GM19025 (cell line): ENCODE measurements at regions not wholly inside any gene's neighbourhood (a gene's known extent, or its start where the extent isn't known, plus 50 kb on each side); places are given as distances from the start of the nearest gene placed in this dataset.
"Not testable (repeated sequence)": the region's sequence is repeated elsewhere in the genome, so short reads cannot be mapped to it uniquely, and the experiment has no call there.

ENCODE experiments used
- ATAC-seq: cut with Tn5 transposase; IDR thresholded peaks from one replicate; pipeline ENCODE4 v1.9.1; 2021; ENCODE audit warnings: mild to moderate bottlenecking, low read depth, moderate library complexity; ENCODE audit not compliant: unreplicated experiment

DNA sequence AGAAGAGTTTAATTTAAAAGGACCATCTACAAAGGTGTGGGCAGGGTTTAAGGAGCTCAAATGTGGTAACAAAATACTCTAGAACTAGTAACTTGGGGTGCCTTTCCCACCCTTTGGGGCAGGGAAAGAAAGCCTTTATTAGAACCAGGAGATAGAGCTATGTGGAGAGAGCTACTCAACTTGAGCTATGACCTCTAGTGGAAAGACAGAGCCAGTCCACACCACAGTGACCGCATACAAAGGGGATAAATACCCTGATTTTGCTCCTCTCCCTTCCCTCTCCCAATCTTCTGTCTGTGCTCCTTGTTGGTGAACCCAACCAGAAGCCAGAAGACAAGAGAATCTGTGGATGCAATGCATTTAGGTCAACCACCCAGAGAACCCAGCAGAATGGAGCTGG lies 54.4 kb upstream of the JAK1 start:
- no peak for ATAC-seq

GRCh38 chr1:65021795-65022194 lies 55.4 kb upstream of the JAK1 start:
- ATAC-seq: no peak

- no peak for ATAC-seq
These were observed 55.9 kb upstream of the JAK1 start for GRCh38 chr1:65022216-65022615.

DNA sequence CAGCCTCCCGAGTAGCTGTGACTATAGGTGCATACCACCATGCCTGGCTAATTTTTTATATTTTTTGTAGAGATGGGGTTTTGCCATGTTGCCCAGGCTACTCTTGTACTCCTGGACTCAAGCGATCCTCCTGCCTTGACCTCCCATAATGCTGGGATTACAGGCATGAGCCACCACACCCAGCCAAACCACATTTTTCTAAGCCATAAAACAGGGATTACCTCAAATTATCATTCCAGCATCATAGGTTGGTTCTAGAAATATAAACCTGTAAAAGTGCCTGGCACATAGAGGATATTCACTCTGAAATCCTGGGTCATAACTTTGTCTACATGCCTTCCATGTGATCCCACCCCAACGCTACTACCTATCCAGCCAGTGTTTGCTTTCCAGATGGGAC lies 59.4 kb upstream of the JAK1 start:
- ATAC-seq: no peak

- no peak for ATAC-seq
These were observed 59.9 kb upstream of the JAK1 start for GRCh38 chr1:65026235-65026634.

GRCh38 chr1:65027666-65028358 lies 61.5 kb upstream of the JAK1 start:
- no peak for ATAC-seq

DNA sequence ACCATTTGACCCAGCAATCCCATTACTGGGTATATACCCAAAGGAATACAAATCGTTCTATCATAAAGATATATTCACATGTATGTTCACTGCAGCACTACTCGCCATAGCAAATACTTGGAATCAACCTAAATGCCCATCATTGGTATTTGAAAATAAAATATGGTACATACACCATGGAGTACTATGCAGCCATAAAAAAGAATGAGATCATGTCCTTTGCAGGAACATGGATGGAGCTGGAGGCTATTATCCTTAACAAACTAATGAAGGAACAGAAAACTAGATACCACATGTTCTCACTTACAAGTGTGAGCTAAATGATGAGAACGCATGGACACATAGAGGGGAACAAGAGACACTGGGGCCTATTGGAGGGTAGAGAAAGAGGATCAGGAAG lies 63.1 kb upstream of the JAK1 start:
- ATAC-seq: not testable (repeated sequence)

DNA sequence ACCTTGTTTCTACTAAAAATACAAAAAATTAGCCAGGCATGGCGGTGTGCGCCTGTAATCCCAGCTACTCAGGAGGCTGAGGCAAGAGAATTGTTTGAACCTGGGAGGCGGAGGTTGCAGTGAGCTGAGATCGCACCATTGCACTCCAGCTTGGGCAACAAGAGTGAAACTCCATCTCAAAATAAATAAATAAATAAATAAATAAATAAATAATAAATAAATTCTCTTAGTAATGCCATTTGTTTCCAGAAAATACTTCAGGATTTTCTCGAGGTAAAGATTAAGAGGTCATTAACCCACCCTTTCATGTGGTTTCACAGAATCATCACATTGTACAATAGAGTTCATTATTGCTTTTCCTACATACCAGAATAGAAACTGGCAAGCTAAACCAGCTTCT lies 68.5 kb upstream of the JAK1 start:
- not testable (repeated sequence) for ATAC-seq

- no peak for ATAC-seq
These were observed 70.3 kb upstream of the JAK1 start for GRCh38 chr1:65036570-65037051.

GRCh38 chr1:65039066-65039465 lies 72.7 kb upstream of the JAK1 start:
- ATAC-seq: no peak

DNA sequence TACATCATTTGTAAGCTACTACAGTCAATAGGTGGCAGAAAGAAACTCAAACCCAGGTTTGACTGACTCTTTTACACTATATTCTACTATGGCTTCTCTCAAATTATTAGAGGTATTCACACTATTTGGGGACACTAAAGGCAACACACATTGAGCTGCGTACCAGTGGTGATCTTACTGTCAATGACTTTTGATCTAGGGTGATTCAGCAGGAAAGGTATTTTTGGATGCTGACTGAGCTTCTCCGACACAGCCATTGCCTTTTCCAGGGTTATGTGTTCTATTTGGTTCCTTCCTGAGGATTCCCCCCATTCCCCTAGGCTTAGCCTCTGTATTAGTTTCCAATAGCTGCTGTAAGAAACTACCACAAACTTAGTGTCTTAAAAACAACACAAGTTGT lies 73.2 kb upstream of the JAK1 start:
- ATAC-seq: no peak

DNA sequence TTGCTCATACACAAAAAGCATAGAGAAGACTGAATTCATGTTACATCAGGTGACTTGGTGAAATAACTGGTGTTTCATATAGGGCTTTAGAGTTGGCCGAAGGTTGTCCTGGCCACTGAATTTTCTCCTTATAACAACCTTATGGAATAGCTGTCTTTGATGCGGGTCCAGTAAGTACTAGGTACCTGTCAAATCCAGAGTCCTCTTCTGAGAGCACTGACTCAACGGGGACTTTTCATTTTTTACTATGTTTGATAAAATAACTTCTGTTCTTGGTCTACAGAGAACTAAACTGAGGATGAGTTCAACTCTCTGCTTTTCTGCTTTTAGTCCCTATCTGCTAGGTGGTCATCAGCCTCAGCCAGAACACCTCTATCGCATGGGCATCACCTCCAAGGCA lies 76.1 kb upstream of the JAK1 start:
- ATAC-seq: no peak

DNA sequence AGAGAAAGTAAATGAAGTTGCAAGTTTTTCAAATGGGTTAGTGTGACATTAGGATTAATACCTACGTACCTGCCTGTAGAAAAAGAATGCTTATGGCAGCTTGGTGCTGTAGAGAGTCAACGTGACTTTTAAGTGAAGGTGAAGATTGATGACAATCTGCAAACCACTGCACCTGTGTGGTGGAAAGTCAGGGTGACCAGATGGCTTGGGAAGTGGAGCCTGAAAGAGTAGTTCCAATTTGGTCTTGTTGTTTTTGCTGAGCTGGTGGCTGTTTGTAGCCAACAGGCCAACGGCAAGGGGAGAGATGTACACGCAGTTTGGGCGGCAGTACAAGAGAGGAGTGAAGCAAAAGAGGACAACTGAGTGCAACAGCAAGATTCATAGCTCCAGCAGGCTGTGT lies 78.1 kb upstream of the JAK1 start:
- no peak for ATAC-seq

DNA sequence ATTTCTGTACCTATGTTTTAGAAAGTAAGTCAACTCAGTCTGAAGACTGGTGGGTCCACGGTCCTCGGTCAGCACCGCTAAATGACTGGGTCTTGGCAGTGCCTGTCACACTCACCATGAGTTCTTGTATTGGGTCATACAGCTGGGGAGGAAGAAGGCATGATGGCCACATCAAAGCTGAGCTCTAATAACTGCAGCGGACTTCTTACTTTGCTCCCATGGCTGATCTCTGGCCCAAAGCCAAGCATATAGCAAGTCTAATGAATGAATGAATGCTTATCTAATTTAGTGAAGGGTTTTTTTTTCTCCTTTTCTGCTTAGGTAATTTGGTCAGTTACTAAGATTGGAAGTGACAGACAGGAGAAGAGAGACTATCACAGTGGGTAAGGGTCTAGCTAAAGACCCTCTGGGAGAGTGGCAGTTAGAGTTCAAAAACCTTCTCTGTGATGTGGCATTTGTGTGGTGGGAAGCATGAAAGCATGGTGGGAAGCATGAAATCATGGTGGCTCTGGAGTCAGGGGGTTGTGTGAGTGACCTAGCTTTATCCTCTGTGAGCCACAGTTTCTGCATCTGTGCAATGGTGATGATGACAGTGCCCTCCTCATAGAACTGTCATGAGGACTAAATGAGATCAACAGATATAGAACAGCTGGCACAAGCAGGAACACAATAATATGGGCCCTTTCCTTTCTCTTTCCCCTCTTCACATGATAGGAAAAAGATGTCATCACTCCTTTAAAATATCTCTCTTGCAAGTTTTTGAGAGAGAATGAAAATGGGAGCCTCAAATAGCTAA lies 78.9 kb upstream of the JAK1 start:
- no peak for ATAC-seq

DNA sequence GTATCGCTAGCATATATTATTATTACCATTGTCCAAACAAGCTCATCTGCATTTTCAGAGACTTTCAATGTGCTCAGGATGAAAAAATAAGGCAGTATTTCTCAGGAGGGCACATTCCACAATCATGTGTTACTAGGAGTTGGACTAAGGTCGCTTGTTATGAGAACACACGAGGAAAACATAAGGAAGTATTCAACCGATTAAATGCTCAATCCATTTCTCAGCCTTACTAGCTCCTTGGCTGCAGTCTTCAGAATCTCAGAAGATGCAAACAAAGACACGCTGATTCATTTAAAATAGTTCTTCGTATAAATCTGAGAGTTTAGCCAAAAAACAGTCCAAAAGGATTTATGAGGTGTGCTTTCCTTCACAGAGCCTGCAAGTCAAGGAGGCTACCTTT lies 82.0 kb upstream of the JAK1 start:
- no peak for ATAC-seq

- no peak for ATAC-seq
These were observed 83.8 kb upstream of the JAK1 start for GRCh38 chr1:65049941-65050713.

DNA sequence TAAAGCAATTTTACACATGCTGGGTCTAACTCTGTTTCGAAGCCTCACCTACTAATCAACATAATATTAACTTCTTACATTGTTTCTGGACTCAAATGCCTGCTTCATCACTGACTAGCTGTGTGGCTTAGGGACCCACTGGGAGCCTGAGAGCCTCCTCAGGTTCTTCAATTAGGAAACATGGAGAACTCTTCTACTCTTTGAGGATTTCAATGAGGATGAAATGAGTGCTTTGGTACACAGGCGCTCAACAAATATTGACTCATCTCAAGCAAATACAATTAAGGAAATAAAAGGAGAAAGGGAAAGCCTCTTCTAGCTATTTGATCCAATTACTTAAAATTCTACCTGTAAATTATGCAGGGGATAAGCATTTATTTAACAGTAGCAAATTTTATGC lies 84.4 kb upstream of the JAK1 start:
- no peak for ATAC-seq

GRCh38 chr1:65054481-65054880 lies 88.1 kb upstream of the JAK1 start:
- ATAC-seq: no peak

DNA sequence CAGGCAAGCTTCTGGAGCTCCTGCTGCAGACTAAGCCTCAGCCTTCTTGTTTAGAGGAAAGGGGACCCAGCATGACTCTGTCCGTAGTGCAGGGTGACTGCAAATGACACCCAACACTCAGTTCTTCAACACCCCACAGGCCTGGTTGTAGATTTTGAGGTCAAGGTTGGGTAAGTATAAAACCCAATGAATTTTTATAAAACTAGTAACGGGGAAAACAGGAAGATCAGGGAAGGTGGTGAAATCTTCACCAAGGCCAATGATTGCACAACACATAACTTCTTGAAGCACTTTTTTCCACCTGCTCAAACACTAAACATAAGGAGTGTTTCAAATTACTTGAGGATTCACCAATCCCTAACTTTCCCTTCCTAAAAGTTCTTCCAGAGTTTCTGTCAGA lies 89.4 kb upstream of the JAK1 start:
- ATAC-seq: no peak

DNA sequence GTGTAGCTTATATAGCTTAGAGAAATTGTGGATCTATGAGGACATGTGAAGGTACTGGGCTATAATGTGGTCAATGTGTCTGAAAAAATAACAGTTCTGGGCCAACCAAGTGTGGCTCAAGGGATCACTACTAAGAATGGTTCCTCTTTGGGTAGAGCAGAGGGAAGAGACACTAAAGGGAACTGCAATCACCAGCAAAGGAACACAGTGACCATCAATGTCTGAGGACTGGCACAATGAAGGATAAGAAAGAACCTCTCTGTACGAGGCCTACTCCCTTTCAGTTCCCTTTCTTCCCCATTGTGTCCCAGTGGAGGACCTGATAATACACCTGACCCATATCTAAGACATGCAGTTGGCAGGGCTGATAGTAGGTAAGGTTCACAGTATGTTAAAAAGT lies 89.9 kb upstream of the JAK1 start:
- no peak for ATAC-seq

DNA sequence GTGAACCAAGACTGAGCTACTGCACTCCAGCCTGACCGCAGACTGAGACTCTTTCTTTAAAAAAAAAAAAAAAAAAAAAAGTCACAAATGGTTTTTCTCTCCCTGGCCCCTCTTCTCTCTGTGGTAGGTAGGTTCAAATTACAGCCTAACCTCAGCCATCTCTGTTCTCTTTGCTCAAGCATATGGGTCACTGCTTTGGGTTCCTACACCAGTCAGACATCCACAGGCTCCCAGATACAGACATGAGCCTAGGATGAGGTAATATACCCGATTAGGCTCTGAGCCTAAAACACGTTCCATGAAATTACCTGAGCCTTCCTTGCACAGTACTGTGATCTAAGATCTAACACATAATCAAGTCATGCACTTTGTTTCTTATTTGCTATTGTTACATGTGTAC lies 90.5 kb upstream of the JAK1 start:
- no peak for ATAC-seq
